ENCODE measurements at regions not wholly inside any gene's neighbourhood (a gene's known extent, or its start where the extent isn't known, plus 50 kb on each side); places are given as distances from the start of the nearest gene placed in this dataset.

DNA sequence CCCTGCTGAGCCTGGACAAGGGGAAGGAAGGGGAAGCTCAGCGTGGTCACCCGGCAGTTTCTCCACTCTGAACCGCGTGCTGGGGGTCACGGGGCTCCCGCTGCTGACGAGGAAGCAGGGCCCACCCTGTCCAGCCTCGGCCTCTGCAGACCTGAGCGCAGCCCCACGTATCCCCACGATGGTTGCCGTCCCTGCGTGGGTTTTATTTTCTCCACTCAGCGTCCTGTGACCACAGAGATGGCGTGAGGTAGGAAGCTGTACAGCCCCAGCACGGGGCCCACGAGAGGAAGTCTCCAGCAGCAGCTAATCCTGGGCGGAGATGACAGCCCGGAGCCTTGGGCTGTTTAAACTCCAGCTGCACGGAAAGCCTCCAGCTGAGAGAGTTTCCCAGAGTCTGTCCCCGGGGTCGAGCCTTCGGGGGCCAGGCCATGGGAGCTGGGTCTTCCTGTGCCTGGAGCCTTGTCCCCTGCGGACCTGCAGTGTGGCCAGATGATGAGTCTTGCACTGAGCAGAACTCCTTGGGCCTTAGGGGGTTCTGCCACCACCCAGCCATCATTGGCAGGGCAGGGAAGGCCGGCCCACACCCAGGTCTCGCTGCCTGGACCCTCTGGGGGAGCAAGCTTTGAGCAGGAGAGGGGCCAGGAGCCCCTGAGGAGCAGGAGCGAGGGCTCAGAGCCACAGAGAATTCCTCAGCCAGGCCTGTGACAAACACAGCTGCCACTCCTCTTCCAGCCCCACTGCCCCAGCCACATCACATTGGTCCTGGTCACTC lies 72.8 kb upstream of the FAM20C start:
- DNase-seq = peak; percentile 74

DNA sequence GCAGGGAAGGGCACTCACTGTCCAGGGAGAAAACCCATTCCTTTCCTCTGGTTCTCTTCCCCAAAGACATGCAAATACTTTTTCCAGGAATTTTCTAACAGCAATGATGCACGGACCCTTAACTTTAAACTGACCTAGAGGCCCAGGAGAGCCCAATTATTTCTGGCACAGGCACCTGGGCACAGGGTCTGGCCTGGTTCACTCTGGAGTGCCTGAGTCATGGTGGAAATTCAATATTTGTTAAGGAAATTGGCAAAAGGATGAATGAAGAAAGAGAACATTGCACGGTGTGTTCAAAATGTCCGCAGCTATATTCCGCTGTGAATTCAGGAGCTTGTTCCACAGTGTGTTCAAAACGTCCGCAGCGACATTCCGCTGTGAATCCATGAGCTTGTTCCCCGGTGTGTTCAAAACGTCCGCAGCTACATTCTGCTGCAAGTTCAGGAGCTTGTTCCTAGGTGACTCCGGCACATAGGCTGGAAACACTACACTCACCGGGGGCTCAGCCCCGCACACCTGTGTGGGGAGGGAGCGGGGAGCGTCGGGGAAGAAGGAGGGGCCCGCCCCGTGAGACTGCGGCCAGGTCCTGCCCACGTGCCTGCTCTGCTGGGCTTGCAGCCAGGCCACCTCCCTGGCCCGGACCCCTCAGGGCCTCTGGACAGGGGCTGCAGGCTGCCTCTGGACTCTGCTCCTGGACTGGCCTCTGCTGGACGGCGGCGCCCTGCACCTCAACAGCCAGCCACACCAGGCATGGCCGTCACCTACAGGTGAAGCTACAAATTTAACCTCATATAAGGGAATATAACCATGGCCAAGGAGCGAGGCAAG lies 72.0 kb upstream of the FAM20C start:
- DNase-seq = no peak

- DNase-seq = no peak
Observed at GRCh38 chr7:121002-121785, 71.2 kb upstream of the FAM20C start.

DNA sequence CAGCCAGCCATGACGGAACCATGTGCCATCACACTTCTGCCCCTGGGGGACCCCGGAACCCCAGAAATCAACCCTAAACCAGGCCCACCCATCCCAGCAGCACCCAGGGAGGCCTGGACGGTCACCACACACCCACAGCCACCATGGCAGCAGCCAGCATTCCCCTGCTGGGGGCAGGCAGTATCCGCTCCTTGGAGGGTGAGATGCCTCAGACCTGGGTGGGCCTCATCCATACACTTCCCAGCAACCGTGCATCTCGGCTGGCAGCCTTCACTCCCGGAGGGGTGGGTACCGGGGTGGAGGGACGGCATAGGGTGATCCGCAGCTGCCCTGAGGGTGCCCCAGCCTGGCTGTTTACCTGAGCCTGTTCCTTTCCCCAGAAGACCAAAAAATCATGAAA lies 69.1 kb upstream of the FAM20C start:
- no peak for DNase-seq

DNA sequence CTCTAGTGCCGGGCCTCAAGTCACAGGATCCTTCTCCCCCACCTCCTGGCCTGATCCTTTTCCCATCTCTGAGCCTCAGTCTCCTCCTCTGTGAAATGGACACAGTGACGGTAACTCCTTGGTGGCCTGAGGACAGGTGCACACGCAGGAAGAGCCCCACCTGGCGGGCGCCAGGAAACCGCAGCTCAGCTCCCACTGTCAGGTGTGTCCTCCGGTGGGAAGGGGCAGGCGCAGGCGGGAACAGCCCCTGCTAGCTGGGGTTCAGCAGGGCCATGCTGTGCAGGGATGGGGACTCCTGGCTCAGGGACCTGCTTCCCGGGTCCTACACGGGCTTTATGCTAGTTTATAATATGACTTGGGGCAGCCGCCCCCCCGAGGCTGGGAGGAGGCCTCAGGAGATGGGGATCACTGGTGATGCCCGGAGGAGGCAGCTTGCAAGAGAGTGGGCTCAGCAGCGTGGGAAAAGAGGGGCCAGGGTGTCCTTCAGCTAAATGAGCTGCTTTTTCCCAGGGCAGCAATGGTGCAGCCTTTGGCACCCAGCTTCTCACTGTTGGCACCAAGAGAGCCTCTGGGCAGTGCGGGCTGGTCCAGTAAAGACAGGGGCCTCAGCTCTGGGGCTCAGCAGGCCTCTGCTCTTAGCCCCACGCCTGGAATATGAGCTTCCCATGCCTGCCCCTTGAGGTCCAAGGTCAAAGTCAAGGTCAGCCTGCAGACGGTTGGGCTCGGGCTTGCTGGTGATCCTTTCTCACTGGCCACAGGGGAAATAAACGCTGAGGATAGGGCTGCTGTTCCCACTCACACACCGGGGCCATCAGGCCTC lies 68.0 kb upstream of the FAM20C start:
- no peak for DNase-seq

DNA sequence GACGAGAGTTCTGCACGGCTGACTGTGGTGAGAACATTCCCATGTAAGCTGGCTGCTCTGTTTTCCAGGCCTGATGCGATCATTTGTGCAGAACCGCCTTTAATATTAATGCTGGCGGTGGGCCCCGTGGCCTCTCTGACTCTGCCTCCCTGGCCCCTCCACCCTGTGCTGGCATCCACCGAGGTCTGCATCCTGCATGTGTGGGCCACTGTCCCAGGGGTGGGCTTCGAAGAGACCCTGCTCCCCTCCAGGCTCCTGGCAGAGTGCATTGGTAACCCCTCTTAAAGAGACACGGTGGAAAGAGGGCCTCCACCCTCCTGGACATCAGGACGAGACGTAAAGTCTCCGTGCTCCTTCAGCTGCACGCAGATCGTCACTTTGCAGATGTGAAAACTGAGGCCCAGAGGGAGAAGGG lies 67.3 kb upstream of the FAM20C start:
- DNase-seq = no peak

GRCh38 chr7:125661-126060 lies 66.7 kb upstream of the FAM20C start:
- DNase-seq = no peak

- DNase-seq = no peak
Observed at GRCh38 chr7:126368-126767, 66.0 kb upstream of the FAM20C start.

DNA sequence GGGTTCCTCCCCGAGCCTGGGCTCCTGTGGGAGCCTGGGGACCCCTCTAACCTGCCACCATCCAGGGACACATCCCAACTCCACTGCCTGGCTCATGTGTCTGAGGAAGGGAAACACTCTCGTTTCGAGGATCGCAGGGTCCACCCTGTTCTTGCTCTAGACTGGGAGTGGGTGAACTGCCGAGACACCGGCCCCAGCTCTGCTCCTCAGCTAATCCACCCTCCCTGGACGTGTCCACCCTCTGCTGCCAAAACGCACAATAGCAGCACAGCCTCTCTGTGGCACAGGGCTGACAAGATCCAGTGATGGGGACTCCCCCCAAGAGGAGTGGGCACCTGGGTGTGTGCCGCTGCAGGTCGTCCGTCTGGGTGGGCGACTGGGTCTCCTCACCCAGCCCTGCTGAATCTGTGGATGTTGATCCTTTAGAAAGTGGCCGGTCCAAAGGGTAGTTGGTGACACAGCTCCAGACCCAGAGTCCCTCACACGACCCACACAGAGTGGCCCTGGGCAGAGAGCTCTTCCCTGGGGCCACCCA lies 65.2 kb upstream of the FAM20C start:
- no peak for DNase-seq

DNA sequence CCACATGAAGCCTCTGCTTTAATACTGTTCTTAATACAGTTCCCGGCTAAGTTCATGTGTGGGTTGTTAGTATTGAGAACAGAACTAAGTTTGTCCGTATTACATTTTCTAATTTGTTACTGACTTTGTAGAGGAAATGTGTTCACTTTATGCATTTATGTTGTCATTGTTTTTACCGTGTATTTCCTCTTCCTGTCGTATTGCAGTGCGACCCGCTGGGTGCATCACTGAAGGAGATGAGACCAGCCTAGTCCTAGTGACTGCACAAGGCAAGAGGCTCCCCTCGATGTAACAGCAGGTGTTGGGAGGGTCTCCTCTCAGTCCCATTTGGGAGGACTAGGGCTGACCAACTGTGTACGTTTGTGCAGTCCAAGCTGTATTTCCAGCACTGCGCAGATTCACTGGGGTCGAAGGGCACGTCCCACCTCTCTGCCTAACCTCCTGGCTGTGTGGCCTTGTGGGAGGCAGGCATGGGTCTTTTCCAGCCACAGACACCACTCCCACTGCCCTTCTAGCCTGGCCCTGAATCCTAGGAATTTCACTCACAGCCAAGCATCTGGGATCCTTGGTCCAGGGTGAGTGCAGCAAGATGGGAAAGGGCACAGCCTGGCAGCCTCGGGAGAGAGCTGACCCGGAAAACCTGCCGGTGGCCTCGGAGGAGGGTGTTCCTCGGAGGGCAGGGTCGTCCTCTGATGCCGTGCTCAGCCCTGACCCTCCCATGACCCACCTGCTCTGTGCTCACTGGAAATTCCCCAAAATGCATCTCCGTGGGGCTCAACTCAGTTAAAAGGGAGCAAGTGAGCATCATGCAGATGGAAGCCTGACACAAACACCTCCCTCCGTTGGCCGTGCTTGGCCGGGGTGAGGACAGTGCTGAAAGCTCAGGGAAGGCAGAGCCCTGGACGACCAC lies 63.9 kb upstream of the FAM20C start:
- DNase-seq = no peak

DNA sequence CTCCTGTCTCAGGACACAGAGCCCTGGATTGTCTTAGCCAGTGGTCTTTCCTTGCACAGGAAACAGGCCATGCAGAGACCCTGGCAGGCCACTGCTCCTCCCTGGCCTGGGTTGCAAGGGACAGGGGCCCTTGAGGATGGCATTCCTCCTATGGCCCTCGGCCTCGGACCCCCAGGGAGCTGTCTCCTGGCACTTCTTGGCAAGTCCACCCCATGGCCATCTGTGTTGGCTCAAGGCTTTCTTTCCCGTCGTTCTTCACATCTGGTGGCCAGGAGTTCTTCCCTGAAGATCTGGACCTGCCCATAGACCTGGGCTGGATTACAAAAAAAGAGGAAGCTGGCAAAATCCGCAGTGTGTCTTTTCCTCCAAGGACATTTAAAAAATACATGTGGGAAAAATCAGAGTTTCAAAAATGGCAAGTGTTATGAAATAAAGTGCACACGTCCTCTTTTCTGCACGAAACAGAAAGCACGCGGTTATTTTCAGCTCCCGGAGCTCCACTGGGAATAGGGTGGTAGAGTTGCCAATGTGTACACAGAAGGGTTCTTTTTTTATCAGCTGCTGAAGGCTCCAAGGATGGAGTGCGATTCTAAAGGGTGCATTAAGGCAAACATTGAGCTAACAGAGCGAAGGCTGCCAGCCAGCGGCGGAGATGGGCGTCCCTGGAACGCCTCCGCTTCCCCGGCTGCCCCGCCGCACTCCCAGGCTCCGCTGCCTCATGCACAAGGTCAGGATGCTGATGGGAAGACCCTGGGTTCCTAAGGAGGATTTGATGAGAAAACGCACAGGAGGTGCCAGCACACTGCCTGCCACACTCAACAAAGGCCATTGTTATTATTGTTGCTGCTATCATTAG lies 62.8 kb upstream of the FAM20C start:
- DNase-seq = no peak

- DNase-seq = no peak
Observed at GRCh38 chr7:130222-130572, 62.2 kb upstream of the FAM20C start.

DNA sequence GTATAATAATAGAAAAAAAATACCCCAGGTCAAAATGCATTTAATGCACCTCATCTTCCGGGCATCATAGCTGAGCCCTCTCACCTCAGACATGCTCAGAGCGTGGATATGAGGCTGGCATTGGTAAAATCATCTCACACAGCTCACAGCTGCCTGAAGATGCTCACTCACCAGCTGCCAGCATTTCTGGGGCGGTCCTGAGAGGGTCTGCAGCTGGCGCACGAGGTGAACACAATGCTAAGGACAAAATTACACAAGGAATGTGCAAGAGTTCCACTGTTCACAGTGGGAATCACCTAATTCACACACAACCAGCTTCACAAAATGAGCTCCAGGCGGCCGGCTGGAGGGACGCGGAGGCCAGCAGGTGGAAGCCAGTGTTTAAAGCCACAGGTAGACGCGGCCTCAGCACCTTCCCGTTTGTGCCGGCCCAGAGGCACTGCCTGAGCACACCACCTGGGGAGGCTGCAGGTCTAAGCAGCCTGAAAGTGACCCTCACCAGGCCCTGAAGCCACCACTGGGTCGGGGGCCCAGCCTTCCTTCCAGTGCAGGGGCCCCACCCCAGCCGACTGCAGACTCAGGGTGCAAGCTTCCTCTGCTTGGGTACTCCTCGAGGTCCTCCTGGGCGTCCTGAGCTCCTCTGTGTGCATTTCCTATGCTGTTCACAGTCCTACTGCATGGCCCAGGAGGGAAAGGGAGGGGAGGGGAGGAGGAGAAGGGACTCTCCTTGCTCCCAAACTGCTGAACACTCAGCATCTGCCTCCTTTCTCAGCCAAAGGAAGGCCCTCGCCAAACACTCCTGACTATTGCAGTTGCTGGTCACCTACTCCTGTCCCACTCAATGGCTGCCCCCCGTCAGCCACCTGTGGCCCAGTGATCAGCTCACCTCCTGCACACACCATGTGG lies 61.2 kb upstream of the FAM20C start:
- DNase-seq = no peak

GRCh38 chr7:131781-132482 lies 60.4 kb upstream of the FAM20C start:
- peak; percentile 78 for DNase-seq

DNA sequence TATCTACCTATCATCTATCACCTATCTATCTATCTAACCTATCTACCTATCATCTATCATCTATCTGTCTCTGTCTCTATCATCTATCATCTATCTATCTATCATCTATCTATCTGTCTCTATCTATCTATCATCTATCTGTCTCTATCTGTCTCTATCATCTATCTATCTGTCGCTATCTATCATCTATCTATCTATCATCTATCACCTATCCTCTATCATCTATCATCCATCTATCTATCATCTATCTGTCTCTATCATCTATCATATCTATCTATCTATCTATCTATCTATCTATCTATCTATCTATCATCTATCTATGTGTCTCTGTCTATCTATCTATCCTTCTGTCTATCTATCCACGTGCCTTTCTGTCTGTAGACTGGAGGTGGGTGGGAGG lies 59.5 kb upstream of the FAM20C start:
- DNase-seq = no peak

DNA sequence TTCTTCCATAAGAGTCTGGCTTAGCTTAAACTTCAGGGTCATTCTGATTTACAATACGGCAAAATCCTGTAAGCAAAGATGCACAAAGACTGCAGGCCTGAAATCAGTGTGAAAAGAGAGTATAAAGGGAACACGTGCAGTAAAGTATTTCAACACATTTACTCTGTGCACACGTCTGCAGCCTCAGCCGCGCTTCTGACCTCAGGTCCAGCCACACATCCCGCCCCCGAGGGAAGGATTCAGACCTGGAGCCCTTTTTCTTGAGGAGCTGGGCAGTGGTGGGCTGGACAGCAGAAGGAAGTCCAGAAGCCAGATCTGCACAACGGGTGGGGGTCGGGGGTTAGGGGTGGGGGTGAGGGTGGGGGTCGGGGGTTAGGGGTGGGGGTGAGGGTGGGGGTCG lies 58.9 kb upstream of the FAM20C start:
- DNase-seq = no peak

- no peak for DNase-seq
Observed at GRCh38 chr7:134029-134428, 58.3 kb upstream of the FAM20C start.
